Activated T-cell treated with anti-CD3 and anti-CD28 coated beads, Interleukin-2, amount 50 U/mL, for 1 hour (primary cell): ENCODE measurements at regions not wholly inside any gene's neighbourhood (a gene's known extent, or its start where the extent isn't known, plus 50 kb on each side); places are given as distances from the start of the nearest gene placed in this dataset.
"Not testable (repeated sequence)": the region's sequence is repeated elsewhere in the genome, so short reads cannot be mapped to it uniquely, and the experiment has no call there.

ENCODE experiments used
- DNase-seq: peaks from one replicate; pipeline ENCODE4 v3.0.0-alpha.2; 2020

- not testable (repeated sequence) for DNase-seq
These were observed 395.3 kb upstream of the ZNF337 start for GRCh38 chr20:26091921-26092320.

- not testable (repeated sequence) for DNase-seq
These were observed 389.5 kb upstream of the ZNF337 start for GRCh38 chr20:26086195-26086594.

- not testable (repeated sequence) for DNase-seq
These were observed 377.3 kb upstream of the ZNF337 start for GRCh38 chr20:26073972-26074371.

GRCh38 chr20:26059324-26059723 is 362.7 kb upstream of the ZNF337 start:
- DNase-seq: not testable (repeated sequence)

GRCh38 chr20:26058446-26058845 is 361.8 kb upstream of the ZNF337 start:
- DNase-seq: not testable (repeated sequence)

GRCh38 chr20:26057135-26057752 is 360.6 kb upstream of the ZNF337 start:
- not testable (repeated sequence) for DNase-seq

- not testable (repeated sequence) for DNase-seq
These were observed 329.1 kb upstream of the ZNF337 start for GRCh38 chr20:26025792-26026191.

- DNase-seq: not testable (repeated sequence)
These were observed 314.3 kb upstream of the ZNF337 start for GRCh38 chr20:26010942-26011276.

- DNase-seq: not testable (repeated sequence)
These were observed 313.7 kb upstream of the ZNF337 start for GRCh38 chr20:26010224-26010941.

- peak; percentile 52 for DNase-seq
These were observed 313.0 kb upstream of the ZNF337 start for GRCh38 chr20:26009402-26010223.

- not testable (repeated sequence) for DNase-seq
These were observed 311.4 kb upstream of the ZNF337 start for GRCh38 chr20:26008026-26008425.

- DNase-seq: not testable (repeated sequence)
These were observed 309.5 kb upstream of the ZNF337 start for GRCh38 chr20:26006164-26006563.

- not testable (repeated sequence) for DNase-seq
These were observed 307.3 kb upstream of the ZNF337 start for GRCh38 chr20:26003959-26004358.

- not testable (repeated sequence) for DNase-seq
These were observed 300.9 kb upstream of the ZNF337 start for GRCh38 chr20:25997367-25998038.

- no peak for DNase-seq
These were observed 295.5 kb upstream of the ZNF337 start for GRCh38 chr20:25992146-25992545.

- DNase-seq: no peak
These were observed 295.1 kb upstream of the ZNF337 start for GRCh38 chr20:25991756-25992130.

- no peak for DNase-seq
These were observed 294.6 kb upstream of the ZNF337 start for GRCh38 chr20:25991051-25991755.

- DNase-seq: not testable (repeated sequence)
These were observed 293.0 kb upstream of the ZNF337 start for GRCh38 chr20:25989686-25990085.

- no peak for DNase-seq
These were observed 292.5 kb upstream of the ZNF337 start for GRCh38 chr20:25989196-25989595.

GRCh38 chr20:25987928-25988560 is 291.4 kb upstream of the ZNF337 start:
- DNase-seq: not testable (repeated sequence)

- peak; percentile 68 for DNase-seq
These were observed 290.6 kb upstream of the ZNF337 start for GRCh38 chr20:25987073-25987927.
